GM10248 (cell line): ENCODE measurements at regions not wholly inside any gene's neighbourhood (a gene's known extent, or its start where the extent isn't known, plus 50 kb on each side); places are given as distances from the start of the nearest gene placed in this dataset.
"Not testable (repeated sequence)": the region's sequence is repeated elsewhere in the genome, so short reads cannot be mapped to it uniquely, and the experiment has no call there.

ENCODE experiments used
- CTCF ChIA-PET: fragments of 300-600 bp; sonication (Branson Sonifier 250); formaldehyde crosslinking; extraction: SDS; loops from one replicate; lab custom pipeline; 2021; ENCODE audit warnings: antibody characterized with exemption; lab: Yijun Ruan, JAX
- POLR2A ChIA-PET: fragments of 350-650 bp; sonication (Branson Sonifier 250); formaldehyde crosslinking; extraction: SDS; loops from one replicate; lab custom pipeline; 2020; ENCODE audit warnings: antibody characterized with exemption; lab: Yijun Ruan, JAX
- DNase-seq: peaks from one replicate; pipeline ENCODE4 v3.0.0; 2012; ENCODE audit errors: extremely low spot score
- TF ChIP-seq, protein P1 (sequence below): IDR thresholded peaks from 2 replicates; pipeline ENCODE4 v1.5.1; 2012; ENCODE audit warnings: mild to moderate bottlenecking, low read depth; ENCODE audit errors: extremely low read depth, missing control alignments, control extremely low read depth

- DNase-seq: no peak
- TF ChIP-seq, protein P1, sequence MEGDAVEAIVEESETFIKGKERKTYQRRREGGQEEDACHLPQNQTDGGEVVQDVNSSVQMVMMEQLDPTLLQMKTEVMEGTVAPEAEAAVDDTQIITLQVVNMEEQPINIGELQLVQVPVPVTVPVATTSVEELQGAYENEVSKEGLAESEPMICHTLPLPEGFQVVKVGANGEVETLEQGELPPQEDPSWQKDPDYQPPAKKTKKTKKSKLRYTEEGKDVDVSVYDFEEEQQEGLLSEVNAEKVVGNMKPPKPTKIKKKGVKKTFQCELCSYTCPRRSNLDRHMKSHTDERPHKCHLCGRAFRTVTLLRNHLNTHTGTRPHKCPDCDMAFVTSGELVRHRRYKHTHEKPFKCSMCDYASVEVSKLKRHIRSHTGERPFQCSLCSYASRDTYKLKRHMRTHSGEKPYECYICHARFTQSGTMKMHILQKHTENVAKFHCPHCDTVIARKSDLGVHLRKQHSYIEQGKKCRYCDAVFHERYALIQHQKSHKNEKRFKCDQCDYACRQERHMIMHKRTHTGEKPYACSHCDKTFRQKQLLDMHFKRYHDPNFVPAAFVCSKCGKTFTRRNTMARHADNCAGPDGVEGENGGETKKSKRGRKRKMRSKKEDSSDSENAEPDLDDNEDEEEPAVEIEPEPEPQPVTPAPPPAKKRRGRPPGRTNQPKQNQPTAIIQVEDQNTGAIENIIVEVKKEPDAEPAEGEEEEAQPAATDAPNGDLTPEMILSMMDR: no peak
- ChIA-PET POLR2A (no interaction called here), CTCF (no interaction called here)
These were observed 328.9 kb upstream of the PRICKLE1 start for GRCh38 chr12:42918443-42918842.

DNA sequence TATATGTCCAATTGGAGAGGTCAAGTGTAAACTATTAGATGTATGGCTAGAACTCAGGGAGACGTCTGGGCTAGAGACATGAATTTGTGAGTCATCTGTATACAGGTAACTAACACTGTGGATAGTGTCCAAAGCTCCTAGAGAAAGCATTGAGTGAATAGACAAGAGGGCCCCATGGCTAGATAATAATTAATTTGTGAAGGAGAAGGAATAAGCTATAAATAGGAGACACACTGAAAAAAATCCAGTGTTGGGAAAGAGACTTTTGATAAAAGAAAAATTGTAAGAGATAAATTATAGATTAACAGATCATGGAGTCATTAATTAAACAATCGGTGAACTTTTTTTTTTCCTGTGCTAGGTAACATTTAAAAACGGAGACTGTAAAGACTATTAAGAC lies 326.6 kb upstream of the PRICKLE1 start:
- TF ChIP-seq, protein P1: no peak
- CTCF ChIA-PET: interaction anchor here (0.9 to 1.5 kb wide), 2 partner anchors 11 to 14 kb away, joined by 3 read pairs; no protein-coding TSS in a partner anchor
- DNase-seq: no peak
- POLR2A ChIA-PET: no interaction called here

- no peak for DNase-seq
- TF ChIP-seq, protein P1: no peak
- ChIA-PET POLR2A (no interaction called here), CTCF (interaction anchor here (1.5 kb wide), 1 partner anchor 12 kb away, joined by 3 read pairs; no protein-coding TSS in a partner anchor)
These were observed 325.9 kb upstream of the PRICKLE1 start for GRCh38 chr12:42915426-42915825.

DNA sequence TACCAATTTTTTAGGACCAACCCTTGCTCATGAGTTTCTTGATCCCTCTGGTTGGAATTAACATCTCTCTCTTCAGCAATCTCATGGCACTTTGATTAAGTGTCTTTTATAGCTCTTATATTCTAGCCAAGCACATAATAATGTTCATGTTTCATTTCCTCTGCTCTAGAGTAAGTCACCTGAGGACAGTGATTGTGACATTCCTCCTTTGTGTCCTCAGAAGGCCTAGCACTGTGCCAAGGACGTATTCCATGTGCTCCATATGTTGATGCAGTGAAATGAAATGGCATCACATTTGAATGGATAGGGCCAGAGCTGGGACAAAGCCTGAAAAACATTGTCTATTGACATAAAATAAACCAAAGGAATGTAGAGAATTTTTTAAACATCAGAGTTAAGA lies 322.8 kb upstream of the PRICKLE1 start:
- TF ChIP-seq, protein P1: no peak
- ChIA-PET POLR2A (no interaction called here), CTCF (no interaction called here)
- no peak for DNase-seq

- TF ChIP-seq, protein P1: no peak
- POLR2A ChIA-PET: no interaction called here
- CTCF ChIA-PET: interaction anchor here (1.0 kb wide), 1 partner anchor 10 kb away, joined by 4 read pairs; no protein-coding TSS in a partner anchor
- DNase-seq: no peak
These were observed 321.1 kb upstream of the PRICKLE1 start for GRCh38 chr12:42910656-42911055.

DNA sequence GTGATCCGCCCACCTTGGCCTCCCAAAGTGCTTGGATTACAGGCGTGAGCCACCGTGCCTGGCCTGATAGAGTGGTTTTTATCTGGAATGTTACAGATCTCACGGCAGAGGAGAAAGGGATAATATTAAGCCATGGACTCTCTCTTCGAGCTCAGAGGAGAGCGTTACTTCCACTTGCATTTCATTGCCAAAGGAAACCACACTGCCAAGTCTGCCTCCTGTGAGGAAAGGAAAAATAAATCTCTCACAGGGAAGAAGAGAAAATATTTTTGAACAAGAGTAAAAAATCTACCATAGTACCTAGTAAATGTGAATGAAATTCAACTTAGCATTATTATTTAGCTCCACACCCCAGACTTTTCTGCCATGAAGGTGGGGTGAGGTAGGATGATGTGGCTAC lies 319.2 kb upstream of the PRICKLE1 start:
- CTCF ChIA-PET: interaction anchor here (1.0 to 1.2 kb wide), 2 partner anchors 12 to 15 kb away, joined by 3 to 4 read pairs; no protein-coding TSS in a partner anchor
- TF ChIP-seq, protein P1: no peak
- DNase-seq: no peak
- POLR2A ChIA-PET: no interaction called here

GRCh38 chr12:42906801-42907200 lies 317.3 kb upstream of the PRICKLE1 start:
- DNase-seq, CTCF ChIA-PET, POLR2A ChIA-PET: not testable (repeated sequence)
